Coronary artery (tissue), 2 donors: ENCODE measurements at regions not wholly inside any gene's neighbourhood (a gene's known extent, or its start where the extent isn't known, plus 50 kb on each side); places are given as distances from the start of the nearest gene placed in this dataset.

Experiments used
- DNase-seq: peaks from one replicate; pipeline ENCODE4 v3.0.0-alpha.2; 2017; ENCODE audit warnings: low spot score
- H3K27ac ChIP-seq, 2 donors: fragments of 200-600 bp; sonication (generic); one replicate each; pipeline ENCODE4 v1.5.1; 2016 to 2019
- H3K4me3 ChIP-seq: fragments of 200-600 bp; sonication (generic); 2 replicates; pipeline ENCODE4 v1.5.1; 2016; ENCODE audit warnings: mild to moderate bottlenecking, moderate library complexity
- TF ChIP-seq, protein P1 (sequence below): fragments of 200-600 bp; sonication (generic); IDR thresholded peaks from one replicate; pipeline ENCODE4 v1.5.1; 2019; ENCODE audit warnings: antibody characterized with exemption

DNA sequence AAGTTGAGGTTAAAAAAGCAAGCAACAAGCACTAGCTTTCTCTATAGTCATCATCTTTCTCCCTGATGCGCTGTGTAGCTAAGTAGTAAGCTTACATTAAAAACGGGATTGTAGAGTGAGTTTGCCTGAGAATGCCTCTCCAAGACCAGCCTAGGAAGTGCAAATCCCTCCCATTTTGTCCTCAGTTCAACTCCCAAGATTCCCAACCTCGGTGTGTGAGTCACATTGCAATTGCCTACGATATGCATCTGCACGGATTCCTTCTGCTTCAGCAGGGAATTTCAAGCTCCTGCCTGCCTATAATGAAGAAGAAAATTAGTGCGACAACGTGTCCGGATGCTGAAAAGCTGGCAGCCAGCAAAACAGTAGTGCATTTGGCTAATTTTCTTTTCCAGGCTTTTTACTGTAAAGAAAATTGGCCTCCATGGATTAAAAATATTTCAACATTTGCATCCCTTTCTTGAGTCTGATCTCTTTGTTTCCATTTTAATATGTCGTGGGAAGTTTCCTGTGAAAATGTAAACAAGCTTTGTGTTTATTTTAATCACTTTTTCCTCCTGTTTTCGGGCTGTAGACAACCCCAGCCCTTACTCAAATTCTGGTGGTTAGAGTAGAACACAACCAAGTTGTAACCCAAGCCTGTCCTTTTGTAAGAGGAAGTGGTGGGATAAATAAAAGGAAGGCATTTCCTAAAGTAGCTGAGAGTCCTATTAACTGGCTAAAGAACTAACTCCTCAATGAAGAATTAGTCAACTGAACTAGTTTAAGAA is 58.4 kb upstream of the TET2 start:
- no peak for DNase-seq
- Histone ChIP-seq H3K27ac (no peak overlapping the region), H3K4me3 (peak overlapping the region; percentile 21)
- TF ChIP-seq, protein P1, sequence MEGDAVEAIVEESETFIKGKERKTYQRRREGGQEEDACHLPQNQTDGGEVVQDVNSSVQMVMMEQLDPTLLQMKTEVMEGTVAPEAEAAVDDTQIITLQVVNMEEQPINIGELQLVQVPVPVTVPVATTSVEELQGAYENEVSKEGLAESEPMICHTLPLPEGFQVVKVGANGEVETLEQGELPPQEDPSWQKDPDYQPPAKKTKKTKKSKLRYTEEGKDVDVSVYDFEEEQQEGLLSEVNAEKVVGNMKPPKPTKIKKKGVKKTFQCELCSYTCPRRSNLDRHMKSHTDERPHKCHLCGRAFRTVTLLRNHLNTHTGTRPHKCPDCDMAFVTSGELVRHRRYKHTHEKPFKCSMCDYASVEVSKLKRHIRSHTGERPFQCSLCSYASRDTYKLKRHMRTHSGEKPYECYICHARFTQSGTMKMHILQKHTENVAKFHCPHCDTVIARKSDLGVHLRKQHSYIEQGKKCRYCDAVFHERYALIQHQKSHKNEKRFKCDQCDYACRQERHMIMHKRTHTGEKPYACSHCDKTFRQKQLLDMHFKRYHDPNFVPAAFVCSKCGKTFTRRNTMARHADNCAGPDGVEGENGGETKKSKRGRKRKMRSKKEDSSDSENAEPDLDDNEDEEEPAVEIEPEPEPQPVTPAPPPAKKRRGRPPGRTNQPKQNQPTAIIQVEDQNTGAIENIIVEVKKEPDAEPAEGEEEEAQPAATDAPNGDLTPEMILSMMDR: no peak

DNA sequence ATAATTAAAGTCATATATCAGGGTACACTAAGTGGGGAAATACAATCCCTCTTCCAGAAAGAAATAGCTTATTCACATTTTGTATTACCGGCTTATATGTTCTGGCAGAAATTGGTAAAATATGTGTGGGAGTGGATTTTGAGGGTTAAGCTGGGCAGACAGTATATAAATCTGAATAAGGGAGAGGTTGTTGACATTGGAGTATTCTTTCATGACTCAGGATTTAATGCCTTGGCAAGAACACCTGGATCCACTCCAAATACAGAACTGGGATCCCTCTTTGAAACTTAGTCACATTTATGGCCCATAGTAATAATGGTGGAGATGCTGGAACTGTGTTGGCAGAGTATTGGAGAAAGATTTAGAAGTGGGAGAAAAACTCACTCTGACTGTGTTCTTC is 54.3 kb upstream of the TET2 start:
- H3K27ac ChIP-seq: no peak overlapping the region
- DNase-seq: no peak
- TF ChIP-seq, protein P1: no peak
- H3K4me3 ChIP-seq: no peak overlapping the region

DNA sequence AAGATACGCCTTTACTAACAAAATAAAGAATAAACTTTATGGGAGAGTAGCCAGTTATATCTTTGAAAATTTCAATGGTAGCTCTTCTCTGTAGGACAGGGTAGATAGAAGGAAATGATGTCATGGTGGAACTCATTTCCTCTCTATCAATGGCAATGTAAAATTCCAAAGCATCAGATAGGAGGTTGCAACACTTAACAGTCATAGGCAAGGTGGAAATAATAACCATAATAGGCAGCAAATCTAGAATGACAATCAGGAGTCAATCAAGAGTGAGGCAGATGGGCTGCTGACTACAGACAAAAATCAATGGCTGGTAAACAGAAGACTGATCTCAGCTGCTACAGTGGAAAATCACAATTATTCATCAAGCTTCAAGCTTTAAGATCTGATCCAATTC is 53.9 kb upstream of the TET2 start:
- Histone ChIP-seq H3K27ac (no peak overlapping the region), H3K4me3 (no peak overlapping the region)
- DNase-seq: no peak
- TF ChIP-seq, protein P1: no peak

DNA sequence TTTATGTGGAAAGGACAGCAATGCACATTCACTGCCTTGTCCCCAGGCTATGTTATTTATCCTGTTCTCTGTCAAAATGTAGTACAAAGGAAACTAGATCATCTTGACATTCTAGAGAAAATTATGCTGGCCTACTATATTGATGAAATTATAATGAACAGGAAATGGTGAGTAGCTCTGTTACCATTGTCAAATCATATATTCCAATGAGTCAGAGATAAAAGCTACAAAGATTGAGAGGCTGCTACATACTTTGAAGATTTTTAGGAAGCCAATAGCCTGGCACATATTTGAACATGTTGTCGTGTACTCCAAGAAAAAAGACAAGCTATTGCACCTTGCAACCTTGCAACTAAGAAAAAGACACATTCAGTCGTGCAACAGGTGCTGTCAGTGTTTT is 52.7 kb upstream of the TET2 start:
- no peak overlapping the region for H3K4me3 ChIP-seq
- no peak for DNase-seq
- no peak overlapping the region for H3K27ac ChIP-seq
- TF ChIP-seq, protein P1: no peak
